ENCODE measurements at regions not wholly inside any gene's neighbourhood (a gene's known extent, or its start where the extent isn't known, plus 50 kb on each side); places are given as distances from the start of the nearest gene placed in this dataset.

DNA sequence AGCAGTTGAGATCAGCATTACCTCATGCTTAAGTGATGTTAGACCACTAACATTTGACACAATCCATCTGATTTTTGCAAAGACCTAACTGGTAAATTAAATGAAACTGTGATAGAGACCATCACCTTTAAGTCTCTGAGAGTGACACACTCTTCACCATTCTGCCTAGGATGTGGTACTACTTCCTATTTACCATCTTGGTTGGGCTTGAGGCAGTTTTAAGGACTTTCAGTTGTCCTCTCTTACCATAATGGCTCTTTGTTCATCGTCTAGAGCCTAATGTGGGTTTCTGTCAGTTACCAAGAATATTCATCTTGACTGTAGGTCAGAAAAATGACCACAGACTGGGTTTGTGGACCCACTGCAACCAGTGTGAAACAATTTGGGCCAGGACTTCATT is 158.1 kb downstream of the CETN3 start:
- TF ChIP-seq, protein P1, sequence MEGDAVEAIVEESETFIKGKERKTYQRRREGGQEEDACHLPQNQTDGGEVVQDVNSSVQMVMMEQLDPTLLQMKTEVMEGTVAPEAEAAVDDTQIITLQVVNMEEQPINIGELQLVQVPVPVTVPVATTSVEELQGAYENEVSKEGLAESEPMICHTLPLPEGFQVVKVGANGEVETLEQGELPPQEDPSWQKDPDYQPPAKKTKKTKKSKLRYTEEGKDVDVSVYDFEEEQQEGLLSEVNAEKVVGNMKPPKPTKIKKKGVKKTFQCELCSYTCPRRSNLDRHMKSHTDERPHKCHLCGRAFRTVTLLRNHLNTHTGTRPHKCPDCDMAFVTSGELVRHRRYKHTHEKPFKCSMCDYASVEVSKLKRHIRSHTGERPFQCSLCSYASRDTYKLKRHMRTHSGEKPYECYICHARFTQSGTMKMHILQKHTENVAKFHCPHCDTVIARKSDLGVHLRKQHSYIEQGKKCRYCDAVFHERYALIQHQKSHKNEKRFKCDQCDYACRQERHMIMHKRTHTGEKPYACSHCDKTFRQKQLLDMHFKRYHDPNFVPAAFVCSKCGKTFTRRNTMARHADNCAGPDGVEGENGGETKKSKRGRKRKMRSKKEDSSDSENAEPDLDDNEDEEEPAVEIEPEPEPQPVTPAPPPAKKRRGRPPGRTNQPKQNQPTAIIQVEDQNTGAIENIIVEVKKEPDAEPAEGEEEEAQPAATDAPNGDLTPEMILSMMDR (IDR thresholded peaks at IDR 0.05; ENCODE audit: insufficient read depth, low read length, poor library complexity, severe bottlenecking): no peak
- TF ChIP-seq EZH2phosphoT487 (conservative IDR thresholded peaks at IDR 0.05; ENCODE audit: low read length): no peak

Data from SU-DHL-6 (cell line).